Cardiac fibroblast (primary cell): ENCODE measurements at regions not wholly inside any gene's neighbourhood (a gene's known extent, or its start where the extent isn't known, plus 50 kb on each side); places are given as distances from the start of the nearest gene placed in this dataset.

ENCODE experiments used
- DNase-seq, 2 donors: peaks; one replicate each; pipeline versions ENCODE4 v3.0.0 to v3.0.0-alpha.2; 2010; ENCODE audit warnings: low read depth in 2 of 2
- H3K4me3 ChIP-seq, 2 donors: replicated peaks in 1 of 2; 1 replicate in 1 of 2; 2 replicates in 1 of 2; pipeline ENCODE4 v1.5.1; 2011; ENCODE audit warnings: low read depth in 2 of 2, low read length in 2 of 2, mild to moderate bottlenecking in 2 of 2, moderate library complexity in 1 of 2
- TF ChIP-seq, protein P1 (sequence below): IDR thresholded peaks from one replicate; pipeline ENCODE4 v1.5.1; 2011; ENCODE audit warnings: low read depth, mild to moderate bottlenecking, low read length, inconsistent platforms

DNA sequence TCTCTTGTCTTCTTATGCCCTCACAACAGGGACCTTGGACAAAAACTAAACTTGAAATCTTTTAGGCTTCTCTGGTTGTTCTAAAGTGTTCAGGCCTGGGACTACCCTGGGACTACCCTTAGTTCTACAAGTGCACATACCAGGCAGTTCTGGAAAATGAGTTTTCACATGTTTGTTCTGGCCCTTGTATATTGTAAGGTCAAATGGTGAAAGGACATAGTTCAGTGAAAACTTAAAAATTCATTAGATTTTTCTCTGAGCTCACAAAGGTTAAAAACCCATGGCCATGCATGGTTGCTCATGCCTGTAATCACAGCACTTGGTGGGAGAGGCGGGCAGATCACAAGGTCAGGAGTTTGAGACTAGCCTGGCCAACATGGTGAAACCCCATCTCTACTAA lies 875.5 kb upstream of the FAM98A start:
- TF ChIP-seq, protein P1, sequence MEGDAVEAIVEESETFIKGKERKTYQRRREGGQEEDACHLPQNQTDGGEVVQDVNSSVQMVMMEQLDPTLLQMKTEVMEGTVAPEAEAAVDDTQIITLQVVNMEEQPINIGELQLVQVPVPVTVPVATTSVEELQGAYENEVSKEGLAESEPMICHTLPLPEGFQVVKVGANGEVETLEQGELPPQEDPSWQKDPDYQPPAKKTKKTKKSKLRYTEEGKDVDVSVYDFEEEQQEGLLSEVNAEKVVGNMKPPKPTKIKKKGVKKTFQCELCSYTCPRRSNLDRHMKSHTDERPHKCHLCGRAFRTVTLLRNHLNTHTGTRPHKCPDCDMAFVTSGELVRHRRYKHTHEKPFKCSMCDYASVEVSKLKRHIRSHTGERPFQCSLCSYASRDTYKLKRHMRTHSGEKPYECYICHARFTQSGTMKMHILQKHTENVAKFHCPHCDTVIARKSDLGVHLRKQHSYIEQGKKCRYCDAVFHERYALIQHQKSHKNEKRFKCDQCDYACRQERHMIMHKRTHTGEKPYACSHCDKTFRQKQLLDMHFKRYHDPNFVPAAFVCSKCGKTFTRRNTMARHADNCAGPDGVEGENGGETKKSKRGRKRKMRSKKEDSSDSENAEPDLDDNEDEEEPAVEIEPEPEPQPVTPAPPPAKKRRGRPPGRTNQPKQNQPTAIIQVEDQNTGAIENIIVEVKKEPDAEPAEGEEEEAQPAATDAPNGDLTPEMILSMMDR: no peak
- no peak for DNase-seq
- no peak overlapping the region for H3K4me3 ChIP-seq

DNA sequence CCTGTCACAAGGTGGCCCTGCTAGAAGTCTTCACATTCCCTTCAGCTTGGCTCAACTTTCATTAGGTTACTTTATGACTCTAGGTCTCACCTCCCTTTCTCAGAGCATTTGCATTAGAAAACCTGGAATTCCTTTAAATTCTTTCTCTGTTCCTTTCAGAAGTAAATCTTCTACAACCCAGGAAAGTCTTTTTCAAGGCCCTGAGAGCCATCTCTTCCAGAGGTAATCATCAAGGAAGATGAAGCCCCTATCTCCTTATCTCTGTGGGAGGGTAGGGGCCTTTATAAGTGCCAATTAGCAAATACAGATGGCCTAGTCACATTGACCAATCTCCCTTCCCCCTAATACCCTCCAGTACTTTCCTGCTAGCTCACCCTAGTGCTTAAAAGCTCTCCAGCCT lies 848.0 kb upstream of the FAM98A start:
- no peak for DNase-seq
- TF ChIP-seq, protein P1: no peak
- H3K4me3 ChIP-seq: no peak overlapping the region

DNA sequence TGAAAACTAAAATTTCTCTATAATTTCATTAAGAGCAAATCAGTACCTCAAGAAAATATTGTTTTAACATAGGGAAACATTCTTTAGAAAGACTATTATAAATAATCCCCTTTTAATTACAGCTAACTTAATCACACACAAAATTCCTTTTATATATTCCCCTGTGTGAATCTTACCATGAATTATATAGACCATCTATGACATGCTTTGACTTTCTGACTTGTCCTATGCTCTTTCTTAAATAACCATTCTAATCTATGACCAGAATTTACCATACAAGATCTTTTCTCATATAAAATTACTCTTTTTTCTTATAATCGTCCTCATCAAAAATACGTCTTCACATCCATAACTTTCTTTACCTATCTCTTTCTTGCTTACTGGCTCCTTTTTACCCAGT lies 824.2 kb upstream of the FAM98A start:
- no peak for DNase-seq
- no peak overlapping the region for H3K4me3 ChIP-seq
- TF ChIP-seq, protein P1: no peak

DNA sequence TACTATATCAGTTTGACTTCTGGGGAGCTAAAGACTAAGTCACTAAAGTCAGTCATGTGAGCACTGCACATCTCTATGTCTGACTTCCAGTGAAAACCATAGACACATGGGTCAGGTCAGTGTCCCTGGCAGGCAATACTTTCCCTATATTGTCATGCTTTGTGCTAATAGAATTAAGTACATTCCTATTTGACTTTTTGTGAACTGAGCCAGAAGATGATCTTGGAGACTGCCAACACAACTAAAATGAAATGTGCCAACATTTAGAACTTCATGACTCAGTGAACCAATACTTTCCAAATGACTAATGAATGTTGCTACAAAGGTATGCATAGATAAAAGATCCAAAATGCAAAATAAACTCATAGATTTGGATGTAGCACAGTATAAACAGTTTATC lies 820.8 kb upstream of the FAM98A start:
- TF ChIP-seq, protein P1: no peak
- no peak for DNase-seq
- no peak overlapping the region for H3K4me3 ChIP-seq

DNA sequence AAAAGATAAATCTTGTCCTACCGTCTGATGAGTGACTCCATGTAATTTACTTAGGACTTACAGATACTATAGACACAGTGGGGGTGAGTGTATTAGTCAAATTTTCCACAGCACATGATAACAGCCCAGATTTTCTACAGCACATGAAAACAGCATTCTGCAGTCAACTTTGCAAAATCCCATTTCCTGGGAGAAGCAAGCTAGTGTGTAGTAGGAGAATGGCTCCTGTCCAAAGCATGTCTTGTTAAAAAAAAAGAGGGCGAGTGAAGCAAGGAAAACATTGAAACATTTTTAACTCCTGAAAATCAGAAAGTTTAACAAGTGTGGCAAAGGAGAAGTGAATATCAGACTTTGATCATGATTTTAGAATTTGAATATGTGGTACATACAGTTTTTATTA lies 817.8 kb upstream of the FAM98A start:
- H3K4me3 ChIP-seq: no peak overlapping the region
- no peak for DNase-seq
- TF ChIP-seq, protein P1: no peak

DNA sequence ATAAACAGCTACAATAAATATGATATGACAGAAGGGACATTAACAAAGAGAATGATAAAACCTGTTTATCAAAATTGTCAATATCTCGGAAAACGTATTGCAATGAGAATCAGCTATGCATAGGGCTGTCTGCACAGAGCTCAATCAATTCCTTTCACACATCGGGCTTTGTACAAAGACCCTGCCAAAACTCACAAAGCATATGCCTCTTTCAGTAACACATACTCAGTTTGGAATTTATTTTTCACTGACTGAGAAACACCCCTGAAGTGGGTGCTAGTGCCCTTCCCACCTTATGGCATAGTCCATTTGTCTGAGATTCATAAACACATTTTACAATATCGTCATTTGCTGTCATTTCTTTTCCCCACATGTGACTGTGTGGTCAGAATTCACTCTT lies 815.8 kb upstream of the FAM98A start:
- TF ChIP-seq, protein P1: no peak
- H3K4me3 ChIP-seq: no peak overlapping the region
- DNase-seq: no peak

DNA sequence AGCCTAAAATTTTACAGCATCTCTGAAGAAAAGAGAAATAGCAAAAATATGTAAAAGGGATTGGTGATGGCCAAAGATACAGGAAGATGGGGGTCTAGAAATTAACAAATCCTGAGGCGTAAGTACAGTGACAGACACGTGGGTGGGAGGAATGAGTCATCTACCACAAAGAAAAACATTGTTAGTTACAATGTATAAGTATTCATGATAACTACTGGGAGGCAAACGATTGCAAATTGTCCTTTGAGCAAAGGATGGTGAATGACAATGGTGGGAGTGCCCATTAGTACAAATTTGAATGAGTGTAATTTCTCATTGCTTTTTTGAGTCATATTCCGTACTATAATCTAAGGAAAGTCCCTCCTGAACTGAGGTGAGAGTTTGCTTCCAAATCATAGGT lies 809.0 kb upstream of the FAM98A start:
- no peak for DNase-seq
- H3K4me3 ChIP-seq: no peak overlapping the region
- TF ChIP-seq, protein P1: no peak
